HG03432 (cell line): ENCODE measurements at regions not wholly inside any gene's neighbourhood (a gene's known extent, or its start where the extent isn't known, plus 50 kb on each side); places are given as distances from the start of the nearest gene placed in this dataset.
A peak's percentile ranks its signal among the peaks of the same experiment; 100 is the strongest.
"Not testable (repeated sequence)": the region's sequence is repeated elsewhere in the genome, so short reads cannot be mapped to it uniquely, and the experiment has no call there.

ENCODE experiments used
- ATAC-seq: cut with Tn5 transposase; IDR thresholded peaks from one replicate; pipeline ENCODE4 v1.9.1; 2021; ENCODE audit warnings: mild to moderate bottlenecking, moderate library complexity; ENCODE audit not compliant: unreplicated experiment

GRCh38 chr11:24217319-24217718 is 279.5 kb upstream of the LUZP2 start:
- ATAC-seq: not testable (repeated sequence)

- no peak for ATAC-seq
Measured at GRCh38 chr11:24225501-24225900, 271.4 kb upstream of the LUZP2 start.

GRCh38 chr11:24226606-24227005 is 270.2 kb upstream of the LUZP2 start:
- ATAC-seq: no peak

GRCh38 chr11:24233041-24233440 is 263.8 kb upstream of the LUZP2 start:
- ATAC-seq: no peak

- no peak for ATAC-seq
Measured at GRCh38 chr11:24234822-24235508, 261.9 kb upstream of the LUZP2 start.

GRCh38 chr11:24238771-24239645 is 257.8 kb upstream of the LUZP2 start:
- no peak for ATAC-seq

- ATAC-seq: no peak
Measured at GRCh38 chr11:24239930-24240329, 256.9 kb upstream of the LUZP2 start.

GRCh38 chr11:24240496-24241175 is 256.2 kb upstream of the LUZP2 start:
- ATAC-seq: no peak

- ATAC-seq: no peak
Measured at GRCh38 chr11:24246715-24247114, 250.1 kb upstream of the LUZP2 start.

GRCh38 chr11:24247846-24248245 is 249.0 kb upstream of the LUZP2 start:
- no peak for ATAC-seq

- ATAC-seq: no peak
Measured at GRCh38 chr11:24249921-24250320, 246.9 kb upstream of the LUZP2 start.

GRCh38 chr11:24253237-24253760 is 243.6 kb upstream of the LUZP2 start:
- ATAC-seq: no peak

- ATAC-seq: no peak
Measured at GRCh38 chr11:24264868-24265267, 232.0 kb upstream of the LUZP2 start.

- ATAC-seq: no peak
Measured at GRCh38 chr11:24267014-24267413, 229.8 kb upstream of the LUZP2 start.

GRCh38 chr11:24271798-24272197 is 225.1 kb upstream of the LUZP2 start:
- ATAC-seq: no peak

- not testable (repeated sequence) for ATAC-seq
Measured at GRCh38 chr11:24274214-24274781, 222.6 kb upstream of the LUZP2 start.

GRCh38 chr11:24286238-24286637 is 210.6 kb upstream of the LUZP2 start:
- ATAC-seq: no peak

GRCh38 chr11:24289301-24289700 is 207.6 kb upstream of the LUZP2 start:
- no peak for ATAC-seq

- ATAC-seq: no peak
Measured at GRCh38 chr11:24293964-24294363, 202.9 kb upstream of the LUZP2 start.

GRCh38 chr11:24295360-24295759 is 201.5 kb upstream of the LUZP2 start:
- peak; percentile 67 for ATAC-seq

- no peak for ATAC-seq
Measured at GRCh38 chr11:24297461-24297860, 199.4 kb upstream of the LUZP2 start.
